Thyroid gland (tissue), 4 donors: ENCODE measurements at regions not wholly inside any gene's neighbourhood (a gene's known extent, or its start where the extent isn't known, plus 50 kb on each side); places are given as distances from the start of the nearest gene placed in this dataset.
"Not testable (repeated sequence)": the region's sequence is repeated elsewhere in the genome, so short reads cannot be mapped to it uniquely, and the experiment has no call there.

Experiments
- DNase-seq, 2 donors: peaks; one replicate each; pipeline ENCODE4 v3.0.0-alpha.2; 2019
- H3K27ac ChIP-seq, 3 donors: fragments of 200-600 bp; sonication (generic); 1 replicate in 2 of 3; 2 replicates in 1 of 3; pipeline ENCODE4 v1.5.1; 2016 to 2019; ENCODE audit warnings: mild to moderate bottlenecking in 1 of 3, moderate library complexity in 1 of 3
- H3K27me3 ChIP-seq: fragments of 200-600 bp; sonication (generic); one replicate; pipeline ENCODE4 v1.5.1; 2019
- H3K36me3 ChIP-seq, 2 donors: fragments of 200-600 bp; sonication (generic); one replicate each; pipeline ENCODE4 v1.5.1; 2016 to 2019
- H3K4me1 ChIP-seq, 2 donors: fragments of 200-600 bp; sonication (generic); one replicate each; pipeline ENCODE4 v1.5.1; 2017 to 2019
- H3K4me3 ChIP-seq, 3 donors: fragments of 200-600 bp; sonication (generic); replicated peaks in 1 of 3; 1 replicate in 2 of 3; 2 replicates in 1 of 3; pipeline ENCODE4 v1.5.1; 2016; ENCODE audit warnings: mild to moderate bottlenecking in 1 of 3
- H3K9me3 ChIP-seq: fragments of 200-600 bp; sonication (generic); one replicate; pipeline ENCODE4 v1.5.1; 2017
- WGBS, 2 donors: methylation state at CpG; one replicate each; pipeline ENCODE4 v1.1.5; 2017; 5-methylcytosine and 5-hydroxymethylcytosine counted together
- intact Hi-C: fragments of 100-400 bp; cut with DNase I; formaldehyde crosslinking; loops from one replicate; pipeline ENCODE4 v1.15.1; 2023

GRCh38 chr15:21357056-21357455, 83.2 kb downstream of the POTEB3 start:
- intact Hi-C loops, H3K4me1 ChIP-seq, DNase-seq, H3K27ac ChIP-seq, H3K9me3 ChIP-seq, H3K27me3 ChIP-seq, H3K36me3 ChIP-seq, H3K4me3 ChIP-seq: not testable (repeated sequence)
- WGBS, 2 donors: no CpG with 5 or more reads among the region's 6 CpGs

GRCh38 chr15:21355944-21356343, 84.4 kb downstream of the POTEB3 start:
- H3K27me3 ChIP-seq, H3K27ac ChIP-seq, H3K36me3 ChIP-seq, intact Hi-C loops, DNase-seq, H3K4me3 ChIP-seq, H3K4me1 ChIP-seq, H3K9me3 ChIP-seq: not testable (repeated sequence)
- 60% methylated on average over 2 of the region's 6 CpGs; no CpG with 5 or more reads in 1 of the 2 donors for WGBS, 2 donors

- H3K36me3 ChIP-seq, H3K4me1 ChIP-seq, H3K27ac ChIP-seq, intact Hi-C loops, H3K9me3 ChIP-seq, H3K4me3 ChIP-seq, H3K27me3 ChIP-seq, DNase-seq: not testable (repeated sequence)
- no CpG with 5 or more reads among the region's 20 CpGs for WGBS, 2 donors
Measured at GRCh38 chr15:21354597-21354996, 85.7 kb downstream of the POTEB3 start.

- not testable (repeated sequence) for H3K4me3 ChIP-seq, H3K36me3 ChIP-seq
- no CpG with 5 or more reads among the region's 40 CpGs for WGBS, 2 donors
Measured at GRCh38 chr15:21352670-21353318, 87.5 kb downstream of the POTEB3 start.

GRCh38 chr15:21344960-21345359, 95.3 kb downstream of the POTEB3 start:
- intact Hi-C loops, H3K27ac ChIP-seq, H3K9me3 ChIP-seq, H3K27me3 ChIP-seq, H3K36me3 ChIP-seq, H3K4me3 ChIP-seq, H3K4me1 ChIP-seq: not testable (repeated sequence)
- WGBS, 2 donors: no CpG with 5 or more reads among the region's 47 CpGs
- DNase-seq: peak in 1 of 2 donors; percentile 1

More at GRCh38 chr15:21352670-21353318, 87.5 kb downstream of the POTEB3 start:
- H3K4me1 ChIP-seq, DNase-seq, intact Hi-C loops, H3K9me3 ChIP-seq, H3K27me3 ChIP-seq, H3K27ac ChIP-seq: not testable (repeated sequence)

GRCh38 chr15:21344500-21344899, 95.8 kb downstream of the POTEB3 start:
- H3K4me3 ChIP-seq, H3K27me3 ChIP-seq, H3K9me3 ChIP-seq, intact Hi-C loops, H3K27ac ChIP-seq, H3K4me1 ChIP-seq, H3K36me3 ChIP-seq, DNase-seq: not testable (repeated sequence)
- no CpG with 5 or more reads among the region's 41 CpGs for WGBS, 2 donors

- H3K4me3 ChIP-seq, H3K36me3 ChIP-seq, H3K27me3 ChIP-seq, H3K27ac ChIP-seq, intact Hi-C loops, H3K4me1 ChIP-seq, DNase-seq, H3K9me3 ChIP-seq: not testable (repeated sequence)
- no CpG with 5 or more reads among the region's 2 CpGs for WGBS, 2 donors
Measured at GRCh38 chr15:21337028-21337427, 103.3 kb downstream of the POTEB3 start.

- peak; percentile 2 to 3 for DNase-seq
- H3K27me3 ChIP-seq, H3K4me1 ChIP-seq, H3K9me3 ChIP-seq, H3K27ac ChIP-seq, H3K4me3 ChIP-seq, H3K36me3 ChIP-seq, intact Hi-C loops: not testable (repeated sequence)
- WGBS, 2 donors: 11% methylated on average over 8 of the region's 68 CpGs; no CpG with 5 or more reads in 1 of the 2 donors
Measured at GRCh38 chr15:21324720-21325460, 115.4 kb downstream of the POTEB3 start.

GRCh38 chr15:21284353-21284752, 155.9 kb downstream of the POTEB3 start:
- H3K36me3 ChIP-seq, DNase-seq, H3K9me3 ChIP-seq, intact Hi-C loops, H3K27ac ChIP-seq, H3K4me3 ChIP-seq, H3K4me1 ChIP-seq, H3K27me3 ChIP-seq: not testable (repeated sequence)
- 42 to 45% methylated on average over 1 of the region's 2 CpGs for WGBS, 2 donors

GRCh38 chr15:21283210-21283609, 157.1 kb downstream of the POTEB3 start:
- WGBS, 2 donors: no CpG with 5 or more reads among the region's 1 CpG
- H3K4me1 ChIP-seq, intact Hi-C loops, H3K36me3 ChIP-seq, H3K9me3 ChIP-seq, H3K27me3 ChIP-seq, H3K27ac ChIP-seq, H3K4me3 ChIP-seq, DNase-seq: not testable (repeated sequence)

- H3K4me1 ChIP-seq, H3K4me3 ChIP-seq, intact Hi-C loops, DNase-seq, H3K9me3 ChIP-seq, H3K36me3 ChIP-seq, H3K27me3 ChIP-seq, H3K27ac ChIP-seq: not testable (repeated sequence)
- no CpG with 5 or more reads among the region's 3 CpGs for WGBS, 2 donors
Measured at GRCh38 chr15:21280272-21280671, 160.0 kb downstream of the POTEB3 start.

- H3K4me1 ChIP-seq, intact Hi-C loops, DNase-seq, H3K27me3 ChIP-seq, H3K27ac ChIP-seq, H3K4me3 ChIP-seq, H3K9me3 ChIP-seq, H3K36me3 ChIP-seq: not testable (repeated sequence)
- 56 to 59% methylated on average over 3 of the region's 3 CpGs for WGBS, 2 donors
Measured at GRCh38 chr15:21272176-21272982, 167.9 kb downstream of the POTEB3 start.
